ENCODE measurements at regions not wholly inside any gene's neighbourhood (a gene's known extent, or its start where the extent isn't known, plus 50 kb on each side); places are given as distances from the start of the nearest gene placed in this dataset.

DNA sequence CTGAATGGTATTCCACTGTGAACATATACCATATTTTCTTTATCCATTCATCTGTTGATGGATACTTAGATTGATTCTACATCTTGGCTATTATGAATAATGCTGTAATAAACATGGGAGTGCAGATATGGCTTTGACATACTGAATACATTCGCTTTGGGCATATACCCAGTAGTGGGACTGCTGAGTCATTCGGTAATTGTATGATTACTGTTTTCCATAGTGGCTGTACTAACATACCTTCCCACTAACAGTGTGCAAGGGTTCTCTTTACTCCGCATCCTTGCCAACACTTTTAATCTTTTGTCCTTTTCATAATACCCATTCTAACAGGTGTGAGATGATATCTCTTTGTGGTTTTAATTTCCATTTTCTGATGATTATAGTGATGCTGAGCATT, 98.2 kb upstream of the ESR1 start:
- H3K27ac Mint-ChIP-seq: no peak overlapping the region
- no peaks in the 10 kb centered on the region for H3K27me3 Mint-ChIP-seq
- POLR2A ChIA-PET: no interaction called here
- no peaks in the 10 kb centered on the region for H3K4me1 Mint-ChIP-seq
- no peak for ATAC-seq (ENCODE audit: low read depth)
- peaks cover 8% of the 10 kb centered on the region for H3K36me3 Mint-ChIP-seq
- peaks cover 10% of the 10 kb centered on the region for H3K9me3 Mint-ChIP-seq
- H3K4me3 Mint-ChIP-seq: no peak overlapping the region
- no peak for DNase-seq

DNA sequence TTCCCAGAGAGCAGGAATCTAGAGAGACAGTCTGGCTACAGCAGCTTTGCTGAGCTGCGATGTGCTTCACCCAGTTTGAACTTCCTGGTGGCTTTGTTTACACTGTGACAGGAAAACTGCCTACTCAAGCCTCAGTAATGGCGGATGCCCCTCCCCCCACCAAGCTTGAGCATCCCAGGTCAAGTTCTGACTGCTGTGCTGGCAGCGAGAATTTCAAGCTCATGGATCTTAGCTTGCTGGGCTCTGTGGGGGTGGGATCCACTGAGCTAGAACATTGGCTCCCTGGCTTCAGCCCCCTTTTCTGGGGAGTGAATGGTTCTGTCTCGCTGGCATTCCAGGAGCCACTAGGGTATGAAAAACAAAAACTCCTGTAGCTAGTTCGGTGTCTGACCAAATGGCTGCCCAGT, 91.0 kb upstream of the ESR1 start:
- POLR2A ChIA-PET: no interaction called here
- peaks cover 16% of the 10 kb centered on the region for H3K9me3 Mint-ChIP-seq
- H3K36me3 Mint-ChIP-seq: peaks cover 13% of the 10 kb centered on the region
- DNase-seq (no peak), ATAC-seq (ENCODE audit: low read depth) (no peak)
- no peaks in the 10 kb centered on the region for H3K27me3 Mint-ChIP-seq
- H3K27ac Mint-ChIP-seq: no peak overlapping the region
- no peak overlapping the region for H3K4me3 Mint-ChIP-seq
- H3K4me1 Mint-ChIP-seq: no peaks in the 10 kb centered on the region

GRCh38 chr6:151719070-151719469, 88.4 kb upstream of the ESR1 start:
- Mint-ChIP-seq H3K36me3 (peaks cover 5% of the 10 kb centered on the region), H3K4me1 (peaks cover 3% of the 10 kb centered on the region), H3K27ac (no peak overlapping the region), H3K27me3 (no peaks in the 10 kb centered on the region), H3K4me3 (no peak overlapping the region), H3K9me3 (peaks cover 7% of the 10 kb centered on the region)
- POLR2A ChIA-PET: no interaction called here
- ATAC-seq (ENCODE audit: low read depth) (no peak), DNase-seq (no peak)

- Mint-ChIP-seq H3K4me1 (peaks cover 5% of the 10 kb centered on the region), H3K9me3 (no peaks in the 10 kb centered on the region), H3K36me3 (no peaks in the 10 kb centered on the region), H3K27ac (no peak overlapping the region), H3K27me3 (peaks cover 2% of the 10 kb centered on the region), H3K4me3 (no peak overlapping the region)
- DNase-seq (no peak), ATAC-seq (ENCODE audit: low read depth) (no peak)
- POLR2A ChIA-PET: no interaction called here
These were observed 86.3 kb upstream of the ESR1 start for GRCh38 chr6:151721146-151721545.

GRCh38 chr6:151721671-151722070, 85.8 kb upstream of the ESR1 start:
- H3K27me3 Mint-ChIP-seq: peaks cover 2% of the 10 kb centered on the region
- H3K4me3 Mint-ChIP-seq: no peak overlapping the region
- H3K4me1 Mint-ChIP-seq: peaks cover 5% of the 10 kb centered on the region
- POLR2A ChIA-PET: no interaction called here
- no peak overlapping the region for H3K27ac Mint-ChIP-seq
- no peaks in the 10 kb centered on the region for H3K36me3 Mint-ChIP-seq
- DNase-seq: no peak
- ATAC-seq (ENCODE audit: low read depth): no peak
- no peaks in the 10 kb centered on the region for H3K9me3 Mint-ChIP-seq

DNA sequence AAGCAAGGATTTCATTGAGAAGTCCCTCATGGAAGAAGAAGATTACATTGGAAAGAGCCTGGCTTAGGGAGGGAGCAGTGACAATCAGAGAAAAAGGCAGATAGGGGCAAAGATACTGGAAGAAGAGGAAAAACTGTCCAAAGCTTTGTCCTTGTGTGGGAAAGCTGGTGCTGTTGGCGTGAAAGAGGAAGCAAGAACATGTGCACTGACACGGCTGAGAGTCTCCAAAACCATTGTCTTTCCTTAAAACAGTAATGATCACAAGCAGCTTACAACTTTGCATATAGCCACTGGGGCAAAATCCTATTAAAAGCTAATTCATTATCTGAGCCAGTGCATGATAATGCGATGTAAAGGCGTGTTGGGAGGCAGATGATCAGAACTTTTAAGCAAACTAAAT, 85.1 kb upstream of the ESR1 start:
- Mint-ChIP-seq H3K27me3 (peaks cover 2% of the 10 kb centered on the region), H3K4me1 (peaks cover 5% of the 10 kb centered on the region), H3K4me3 (no peak overlapping the region), H3K9me3 (no peaks in the 10 kb centered on the region), H3K27ac (no peak overlapping the region), H3K36me3 (no peaks in the 10 kb centered on the region)
- DNase-seq (no peak), ATAC-seq (ENCODE audit: low read depth) (no peak)
- POLR2A ChIA-PET: no interaction called here

DNA sequence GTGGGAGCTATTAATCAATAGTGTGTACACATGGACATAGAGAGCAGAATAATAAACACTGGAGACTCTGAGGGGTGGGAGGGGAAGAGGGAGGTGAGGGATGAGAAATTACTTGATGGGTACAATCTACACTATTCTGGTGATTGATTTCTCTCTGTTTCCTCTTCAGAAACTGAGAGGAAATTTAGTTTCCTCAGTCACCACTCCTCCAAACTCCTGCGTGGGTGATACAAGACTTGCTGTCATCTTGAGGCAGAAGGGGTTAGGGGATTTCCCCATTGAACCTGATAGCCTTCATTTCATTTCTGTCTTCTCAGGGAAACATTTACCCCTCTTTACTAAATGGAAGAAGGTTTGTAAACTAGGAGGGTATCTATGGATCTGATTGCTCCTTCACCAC, 84.3 kb upstream of the ESR1 start:
- Mint-ChIP-seq H3K4me1 (peaks cover 5% of the 10 kb centered on the region), H3K27me3 (peaks cover 2% of the 10 kb centered on the region), H3K9me3 (no peaks in the 10 kb centered on the region), H3K4me3 (no peak overlapping the region), H3K27ac (no peak overlapping the region), H3K36me3 (no peaks in the 10 kb centered on the region)
- peak; percentile 50 for ATAC-seq (ENCODE audit: low read depth)
- DNase-seq: no peak
- POLR2A ChIA-PET: no interaction called here

DNA sequence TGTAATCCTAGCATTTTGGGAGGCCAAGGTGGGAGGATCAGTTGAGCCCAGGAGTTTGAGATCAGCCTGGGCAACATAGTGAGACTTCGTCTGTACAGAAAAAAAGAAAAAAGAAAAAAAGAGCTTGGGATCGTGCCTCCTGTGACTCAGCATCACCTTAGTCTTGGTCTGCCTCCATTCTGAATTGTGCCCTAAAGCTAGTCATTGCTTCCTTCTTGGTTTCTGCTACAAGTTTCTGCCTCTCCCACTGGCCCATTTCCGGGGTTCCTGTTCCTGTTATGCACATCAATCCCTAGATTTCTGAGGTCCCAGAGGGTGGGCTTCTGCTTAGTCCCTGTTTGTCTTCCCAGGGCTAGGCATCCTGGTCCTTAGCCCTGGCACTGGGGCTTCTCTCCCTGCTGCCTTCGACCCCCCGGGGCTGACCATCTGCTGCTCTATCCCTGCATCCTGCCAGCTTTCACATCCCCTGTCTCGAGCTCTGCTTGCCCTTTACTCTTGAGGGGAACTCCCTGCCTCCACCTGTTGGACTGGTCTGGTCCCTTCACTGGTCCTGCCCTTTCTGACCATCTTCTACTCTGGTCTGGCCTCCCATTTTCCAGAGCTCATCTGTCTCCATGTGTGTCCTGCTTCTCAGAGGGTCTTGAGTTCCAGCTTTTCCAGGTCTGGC, 77.5 kb upstream of the ESR1 start:
- DNase-seq: no peak
- H3K36me3 Mint-ChIP-seq: peaks cover 2% of the 10 kb centered on the region
- H3K9me3 Mint-ChIP-seq: peaks cover 3% of the 10 kb centered on the region
- peaks cover 2% of the 10 kb centered on the region for H3K4me1 Mint-ChIP-seq
- POLR2A ChIA-PET: no interaction called here
- ATAC-seq (ENCODE audit: low read depth): no peak
- no peak overlapping the region for H3K27ac Mint-ChIP-seq
- no peak overlapping the region for H3K4me3 Mint-ChIP-seq
- H3K27me3 Mint-ChIP-seq: peaks cover under 1% of the 10 kb centered on the region

DNA sequence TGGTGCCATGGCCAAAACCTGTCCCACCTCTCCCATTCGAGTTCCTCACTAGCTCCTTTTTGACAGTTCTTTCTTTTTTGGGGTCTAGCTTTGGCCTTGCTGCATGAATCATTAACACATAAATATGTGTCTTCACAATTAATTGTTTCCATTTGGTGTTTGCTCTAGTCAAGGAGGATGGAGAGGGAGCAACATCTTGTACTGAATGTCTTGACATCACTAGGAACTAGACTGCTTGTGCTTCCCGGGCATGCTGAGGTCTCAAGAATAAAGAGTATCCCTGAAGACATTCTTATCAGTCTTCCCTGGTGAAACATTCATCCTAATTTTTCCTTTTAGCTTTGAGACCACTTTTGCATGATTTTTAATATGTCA, 77.0 kb upstream of the ESR1 start:
- H3K4me3 Mint-ChIP-seq: no peak overlapping the region
- H3K27ac Mint-ChIP-seq: no peak overlapping the region
- H3K9me3 Mint-ChIP-seq: peaks cover 3% of the 10 kb centered on the region
- peaks cover 2% of the 10 kb centered on the region for H3K4me1 Mint-ChIP-seq
- H3K27me3 Mint-ChIP-seq: no peaks in the 10 kb centered on the region
- peaks cover 2% of the 10 kb centered on the region for H3K36me3 Mint-ChIP-seq
- no peak for ATAC-seq (ENCODE audit: low read depth)
- DNase-seq: no peak
- POLR2A ChIA-PET: no interaction called here

- peaks cover 3% of the 10 kb centered on the region for H3K9me3 Mint-ChIP-seq
- peaks cover 2% of the 10 kb centered on the region for H3K36me3 Mint-ChIP-seq
- no peaks in the 10 kb centered on the region for H3K27me3 Mint-ChIP-seq
- DNase-seq: no peak
- ATAC-seq (ENCODE audit: low read depth): no peak
- H3K27ac Mint-ChIP-seq: no peak overlapping the region
- POLR2A ChIA-PET: no interaction called here
- no peaks in the 10 kb centered on the region for H3K4me1 Mint-ChIP-seq
- H3K4me3 Mint-ChIP-seq: no peak overlapping the region
These were observed 76.2 kb upstream of the ESR1 start for GRCh38 chr6:151731313-151731712.

DNA sequence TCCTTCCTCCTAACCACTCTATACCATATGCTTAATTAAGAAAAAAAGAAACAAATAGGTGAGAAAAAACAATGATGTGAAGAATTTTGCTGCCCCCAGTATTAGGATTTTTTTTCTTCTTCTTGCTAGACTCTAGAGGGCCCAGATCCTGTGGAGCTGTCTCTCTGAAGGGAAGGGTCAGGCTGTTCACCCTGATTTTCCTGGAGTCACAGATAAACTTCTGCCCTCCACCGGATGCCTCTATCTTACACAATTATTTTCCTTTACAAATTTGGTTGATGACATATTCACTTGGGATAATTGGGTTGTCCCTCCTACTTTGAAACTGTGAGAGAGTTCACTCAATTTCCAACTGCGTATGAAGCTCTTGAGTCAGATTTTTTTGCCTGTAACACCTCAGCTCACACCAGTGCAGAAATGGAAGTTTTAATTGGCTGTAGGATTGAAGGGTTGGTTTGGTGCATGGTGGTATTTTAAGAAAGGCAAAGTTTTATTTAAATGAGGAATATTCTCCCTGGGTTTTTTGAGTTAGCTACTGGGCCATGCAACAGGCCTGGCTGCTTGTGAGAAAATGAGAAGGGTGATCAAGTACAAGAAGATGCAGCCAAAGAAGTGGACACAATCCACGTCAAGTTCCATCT, 73.7 kb upstream of the ESR1 start:
- H3K27ac Mint-ChIP-seq: no peak overlapping the region
- H3K36me3 Mint-ChIP-seq: no peaks in the 10 kb centered on the region
- no peak overlapping the region for H3K4me3 Mint-ChIP-seq
- POLR2A ChIA-PET: no interaction called here
- H3K9me3 Mint-ChIP-seq: peaks cover 2% of the 10 kb centered on the region
- ATAC-seq (ENCODE audit: low read depth) (no peak), DNase-seq (no peak)
- H3K4me1 Mint-ChIP-seq: no peaks in the 10 kb centered on the region
- peaks cover 4% of the 10 kb centered on the region for H3K27me3 Mint-ChIP-seq

DNA sequence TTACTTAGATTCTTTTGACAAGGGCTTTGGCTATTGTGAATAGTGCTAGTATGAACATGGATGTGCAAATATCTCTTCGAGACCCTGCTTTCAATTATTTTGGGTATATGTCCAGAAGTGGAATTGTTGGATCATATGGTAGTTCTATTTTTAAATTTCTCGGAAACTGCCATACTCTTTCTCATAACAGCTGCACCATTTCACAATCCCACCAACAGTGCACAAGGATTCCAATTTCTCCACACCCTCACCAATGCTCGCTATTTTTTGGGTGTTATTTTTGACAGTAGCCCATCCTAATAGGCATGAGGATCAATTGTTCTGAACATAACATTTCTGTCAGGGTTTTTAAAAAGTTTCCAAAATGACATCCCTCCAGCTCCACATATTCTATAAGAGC, 69.2 kb upstream of the ESR1 start:
- no peak for ATAC-seq (ENCODE audit: low read depth)
- no peak overlapping the region for H3K4me3 Mint-ChIP-seq
- H3K36me3 Mint-ChIP-seq: no peaks in the 10 kb centered on the region
- no peak for DNase-seq
- H3K27ac Mint-ChIP-seq: no peak overlapping the region
- peaks cover 9% of the 10 kb centered on the region for H3K27me3 Mint-ChIP-seq
- H3K4me1 Mint-ChIP-seq: no peaks in the 10 kb centered on the region
- no peaks in the 10 kb centered on the region for H3K9me3 Mint-ChIP-seq
- POLR2A ChIA-PET: no interaction called here

GRCh38 chr6:151738960-151739359, 68.5 kb upstream of the ESR1 start:
- POLR2A ChIA-PET: no interaction called here
- Mint-ChIP-seq H3K27ac (no peak overlapping the region), H3K4me3 (no peak overlapping the region), H3K27me3 (peaks cover 9% of the 10 kb centered on the region), H3K9me3 (no peaks in the 10 kb centered on the region), H3K4me1 (no peaks in the 10 kb centered on the region), H3K36me3 (no peaks in the 10 kb centered on the region)
- ATAC-seq (ENCODE audit: low read depth): no peak
- no peak for DNase-seq

- H3K9me3 Mint-ChIP-seq: no peaks in the 10 kb centered on the region
- no peak overlapping the region for H3K27ac Mint-ChIP-seq
- ATAC-seq (ENCODE audit: low read depth) (no peak), DNase-seq (no peak)
- POLR2A ChIA-PET: no interaction called here
- H3K27me3 Mint-ChIP-seq: peaks cover 9% of the 10 kb centered on the region
- no peaks in the 10 kb centered on the region for H3K4me1 Mint-ChIP-seq
- no peak overlapping the region for H3K4me3 Mint-ChIP-seq
- H3K36me3 Mint-ChIP-seq: no peaks in the 10 kb centered on the region
These were observed 66.7 kb upstream of the ESR1 start for GRCh38 chr6:151740820-151741219.

GRCh38 chr6:151747896-151748295, 59.6 kb upstream of the ESR1 start:
- no peak overlapping the region for H3K27ac Mint-ChIP-seq
- H3K4me3 Mint-ChIP-seq: no peak overlapping the region
- H3K4me1 Mint-ChIP-seq: no peaks in the 10 kb centered on the region
- no peaks in the 10 kb centered on the region for H3K9me3 Mint-ChIP-seq
- DNase-seq: no peak
- ATAC-seq (ENCODE audit: low read depth): no peak
- peaks cover 8% of the 10 kb centered on the region for H3K27me3 Mint-ChIP-seq
- H3K36me3 Mint-ChIP-seq: no peaks in the 10 kb centered on the region
- POLR2A ChIA-PET: no interaction called here

All from activated naive CD8-positive, alpha-beta T cell treated with anti-CD3 and anti-CD28 coated beads, Interleukin-2, amount 10 ng/mL, durations not matched to agents 7 days and 5 days (primary cell).